ENCODE measurements at regions not wholly inside any gene's neighbourhood (a gene's known extent, or its start where the extent isn't known, plus 50 kb on each side); places are given as distances from the start of the nearest gene placed in this dataset.

DNA sequence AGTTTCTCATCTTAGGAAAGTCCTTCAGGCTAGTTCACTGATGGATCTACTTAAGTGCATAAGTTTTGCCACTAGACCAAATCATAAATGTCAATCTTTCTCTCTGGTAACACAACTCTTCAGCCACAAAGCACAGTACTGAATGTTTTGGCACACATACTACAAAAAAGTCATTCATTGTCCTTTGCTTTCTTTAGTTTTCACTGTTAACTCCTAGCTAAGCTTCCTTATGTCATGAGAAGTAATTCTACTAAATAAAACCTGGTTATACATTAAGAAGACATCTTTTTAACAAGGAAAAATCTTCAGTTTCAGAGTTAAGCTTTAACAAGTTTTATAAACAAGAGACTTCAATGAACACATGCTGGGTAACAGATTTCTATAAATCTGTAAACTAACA lies 379.2 kb upstream of the NFIA start:
- TF ChIP-seq, protein P1, sequence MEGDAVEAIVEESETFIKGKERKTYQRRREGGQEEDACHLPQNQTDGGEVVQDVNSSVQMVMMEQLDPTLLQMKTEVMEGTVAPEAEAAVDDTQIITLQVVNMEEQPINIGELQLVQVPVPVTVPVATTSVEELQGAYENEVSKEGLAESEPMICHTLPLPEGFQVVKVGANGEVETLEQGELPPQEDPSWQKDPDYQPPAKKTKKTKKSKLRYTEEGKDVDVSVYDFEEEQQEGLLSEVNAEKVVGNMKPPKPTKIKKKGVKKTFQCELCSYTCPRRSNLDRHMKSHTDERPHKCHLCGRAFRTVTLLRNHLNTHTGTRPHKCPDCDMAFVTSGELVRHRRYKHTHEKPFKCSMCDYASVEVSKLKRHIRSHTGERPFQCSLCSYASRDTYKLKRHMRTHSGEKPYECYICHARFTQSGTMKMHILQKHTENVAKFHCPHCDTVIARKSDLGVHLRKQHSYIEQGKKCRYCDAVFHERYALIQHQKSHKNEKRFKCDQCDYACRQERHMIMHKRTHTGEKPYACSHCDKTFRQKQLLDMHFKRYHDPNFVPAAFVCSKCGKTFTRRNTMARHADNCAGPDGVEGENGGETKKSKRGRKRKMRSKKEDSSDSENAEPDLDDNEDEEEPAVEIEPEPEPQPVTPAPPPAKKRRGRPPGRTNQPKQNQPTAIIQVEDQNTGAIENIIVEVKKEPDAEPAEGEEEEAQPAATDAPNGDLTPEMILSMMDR (IDR thresholded peaks at IDR 0.05): no peak

DNA sequence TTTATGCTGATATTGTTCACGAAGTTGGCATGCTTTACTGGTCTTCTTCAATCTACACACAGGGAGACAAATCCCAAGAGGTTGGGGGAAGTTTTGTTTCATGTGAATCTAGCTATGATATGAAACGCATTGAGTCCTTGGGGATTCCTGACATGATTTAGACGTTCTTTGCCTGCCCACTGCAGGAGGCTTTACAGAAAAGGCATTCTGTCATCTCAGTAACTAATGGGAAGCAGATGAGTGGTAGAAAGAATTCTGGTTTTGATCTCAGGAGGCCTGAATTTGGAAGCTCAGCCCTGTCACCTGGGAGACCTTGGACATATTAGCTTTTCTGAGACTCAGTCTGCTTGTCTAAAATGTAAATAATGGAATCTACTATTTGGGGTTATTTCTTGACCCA lies 383.0 kb upstream of the NFIA start:
- TF ChIP-seq, protein P1 (IDR thresholded peaks at IDR 0.05): no peak

DNA sequence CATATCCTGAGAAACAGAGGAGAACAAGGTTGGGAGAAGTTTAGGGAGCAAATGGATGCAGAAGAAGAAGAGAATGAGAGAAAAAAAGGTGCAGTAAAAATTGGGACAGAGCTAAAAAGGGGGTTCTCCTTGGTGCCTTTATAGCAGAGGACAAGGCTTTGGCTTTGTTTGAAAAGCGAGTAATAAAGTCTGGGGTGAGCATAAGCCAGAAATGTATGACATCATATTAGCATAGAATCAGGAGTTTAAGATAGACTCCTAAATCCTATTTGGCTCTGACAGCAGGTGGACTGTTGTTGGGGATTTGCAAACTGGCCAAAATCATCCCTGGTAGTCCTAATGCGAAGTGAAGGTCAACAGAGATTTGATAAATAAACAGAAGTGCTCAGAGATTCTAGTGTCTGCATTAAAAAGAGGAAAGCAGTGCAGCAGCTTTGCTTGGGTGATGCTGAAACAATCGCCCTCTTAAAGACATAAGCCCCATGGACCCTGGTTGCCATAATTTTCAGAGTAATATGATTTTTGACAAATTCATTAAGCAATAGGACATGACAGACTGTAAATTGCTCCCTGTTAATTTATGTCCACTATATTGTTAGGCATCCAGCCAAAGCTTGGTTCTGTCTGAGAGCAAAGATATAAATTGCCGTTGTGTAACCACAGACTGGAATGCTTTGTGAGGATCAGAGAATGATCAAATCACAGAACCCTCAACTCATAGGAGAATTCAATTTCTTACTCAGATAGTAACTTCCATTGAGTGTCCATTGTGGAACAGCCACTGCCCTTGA lies 385.0 kb upstream of the NFIA start:
- TF ChIP-seq, protein P1 (IDR thresholded peaks at IDR 0.05): no peak

DNA sequence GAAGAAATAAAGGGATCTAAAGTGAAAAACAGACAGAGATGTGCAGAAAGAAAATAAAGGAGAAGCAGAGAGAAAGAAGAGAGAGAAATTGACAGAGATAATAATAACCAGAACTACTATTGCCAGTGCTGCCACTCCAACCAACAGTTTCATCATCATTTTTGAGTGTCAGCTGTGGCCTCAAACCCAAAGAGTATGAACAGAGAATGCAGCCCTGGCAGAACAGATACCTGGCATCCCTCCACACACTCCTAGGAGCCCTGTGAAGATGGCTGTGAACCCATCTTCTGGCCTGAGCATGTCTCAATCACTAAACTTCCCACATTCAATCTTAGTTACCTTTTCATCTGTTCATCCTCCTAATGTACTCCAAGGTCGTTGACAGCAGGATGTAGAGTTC lies 385.8 kb upstream of the NFIA start:
- TF ChIP-seq, protein P1 (IDR thresholded peaks at IDR 0.05): no peak

DNA sequence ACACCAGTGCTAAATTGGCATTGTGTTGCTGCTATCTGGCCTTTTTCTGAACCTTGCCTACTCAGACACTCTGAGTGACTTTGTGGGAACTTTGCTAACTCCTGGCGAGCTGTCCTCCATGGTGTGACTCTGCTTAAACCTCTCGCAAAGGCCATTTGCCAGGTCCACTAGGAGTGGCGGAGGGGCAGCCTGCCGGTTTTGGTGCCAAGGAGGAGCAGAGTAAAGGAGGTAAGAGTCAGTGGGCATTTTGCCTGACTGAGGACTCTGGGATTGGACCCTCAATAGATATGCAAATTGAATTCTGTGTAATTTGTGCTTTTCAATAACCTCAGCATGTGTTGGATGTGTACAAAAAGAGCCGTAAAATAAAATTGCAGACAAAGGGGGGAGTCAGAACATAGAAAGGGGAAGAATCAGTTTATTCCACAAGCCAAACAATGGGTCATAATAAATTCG lies 386.6 kb upstream of the NFIA start:
- TF ChIP-seq, protein P1 (IDR thresholded peaks at IDR 0.05): no peak

DNA sequence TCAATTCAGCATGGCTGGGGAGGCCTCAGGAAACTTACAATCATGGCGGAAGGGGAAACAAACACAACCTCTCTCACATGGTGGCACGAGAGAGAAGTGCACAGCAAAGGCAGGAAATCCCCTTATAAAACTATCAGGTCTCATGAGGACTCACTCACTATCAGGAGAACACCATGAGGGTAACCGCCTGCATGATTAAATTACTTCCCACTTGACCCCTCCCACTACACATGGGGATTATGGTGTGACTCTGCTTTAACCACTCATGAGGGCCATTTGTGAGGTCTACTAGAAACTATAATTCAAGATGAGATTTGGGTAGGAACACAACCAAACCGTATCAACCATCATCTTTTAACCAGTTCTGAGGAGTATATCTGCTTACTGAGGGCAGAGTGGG lies 387.4 kb upstream of the NFIA start:
- TF ChIP-seq, protein P1 (IDR thresholded peaks at IDR 0.05): no peak

DNA sequence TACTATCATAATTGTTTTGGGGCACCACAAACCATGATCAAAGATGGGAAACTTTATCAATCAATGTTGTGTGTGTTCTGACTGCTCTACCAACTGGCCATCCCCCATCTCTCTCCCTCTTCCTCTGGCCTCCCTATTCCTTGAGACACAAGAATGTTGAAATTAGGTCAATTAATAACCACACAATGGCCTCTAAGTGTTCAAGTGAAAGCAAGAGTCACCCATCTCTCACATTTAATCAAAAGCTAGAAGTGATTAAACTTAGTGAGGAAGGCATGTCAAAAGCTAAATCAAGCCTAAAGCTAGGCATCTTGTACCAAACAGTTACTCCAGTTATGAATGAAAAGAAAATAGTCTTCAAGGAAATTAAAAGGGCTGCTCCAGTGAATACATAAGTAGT lies 390.3 kb upstream of the NFIA start:
- TF ChIP-seq, protein P1 (IDR thresholded peaks at IDR 0.05): no peak
